HCT116 (cell line): ENCODE measurements at regions not wholly inside any gene's neighbourhood (a gene's known extent, or its start where the extent isn't known, plus 50 kb on each side); places are given as distances from the start of the nearest gene placed in this dataset.

Experiments
- ATAC-seq: fragments of 200-7000 bp; cut with Tn5 transposase; 2 replicates; pipeline ENCODE4 v1.9.1; 2020; ENCODE audit warnings: mild to moderate bottlenecking, moderate library complexity
- BruUV-seq: library from RNA; stranded (reverse); fragments of 400-500 nt; replicated peaks from 2 replicates; lab custom pipeline; 2021; lab: Mats Ljungman, UMichigan
- CTCF ChIA-PET: fragments of 300-600 bp; sonication (Branson Sonifier 250); formaldehyde crosslinking; loops from one replicate; lab custom pipeline; 2021; ENCODE audit warnings: antibody characterized with exemption; lab: Charles Lee
- POLR2A ChIA-PET: fragments of 300-600, 350-600 bp; sonication (Branson Sonifier 250); formaldehyde crosslinking; loops from one replicate; lab custom pipeline; 2021; ENCODE audit warnings: antibody characterized with exemption; lab: Charles Lee
- RAD21 ChIA-PET, 2 experiments: fragments of 300-600 bp; sonication (Branson Sonifier 250); formaldehyde crosslinking; loops; one replicate each; lab custom pipeline; 2023; ENCODE audit warnings: low total read pairs in 2 of 2; ENCODE audit not compliant: uncharacterized antibody in 2 of 2, unreplicated experiment in 2 of 2, low non-redundant PET in 1 of 2; lab: Charles Lee
- DNase-seq: peaks from one replicate; pipeline ENCODE4 v3.0.0-alpha.2; 2010; ENCODE audit warnings: low read depth, low spot score
- H2AFZ ChIP-seq: fragments of 200-600 bp; shearing (Covaris generic), sonication (generic); 2 replicates; pipeline ENCODE4 v1.6.1; 2017; ENCODE audit warnings: low read depth, mixed run types, mixed read lengths, antibody characterized with exemption, low read length; ENCODE audit not compliant: poor library complexity, severe bottlenecking
- H3K27ac ChIP-seq: 2 replicates; pipeline ENCODE4 v1.5.1; 2012; ENCODE audit warnings: low read depth, low read length
- H3K27me3 ChIP-seq: fragments of 200-600 bp; sonication (generic); 2 replicates; pipeline ENCODE4 v1.6.1; 2016; ENCODE audit warnings: mixed run types, low read length, mixed read lengths; ENCODE audit not compliant: insufficient read depth
- H3K36me3 ChIP-seq, 2 experiments: fragments of 200-500 bp in 1 of 2; fragments of 200-600 bp in 1 of 2; sonication (Bioruptor generic) in 1 of 2; sonication (generic) in 1 of 2; 2 replicates each; pipeline versions ENCODE4 v1.5.1 to v1.6.1; 2014 to 2016; ENCODE audit warnings: low read length in 2 of 2, inconsistent platforms in 1 of 2, mixed read lengths in 1 of 2, mixed run types in 1 of 2; ENCODE audit not compliant: insufficient read depth in 2 of 2, control insufficient read depth in 1 of 2
- H3K4me1 ChIP-seq, 2 experiments: fragments of 200-600 bp in 1 of 2; sonication (generic) in 1 of 2; 2 replicates each; pipeline versions ENCODE4 v1.5.1 to v1.6.1; 2012 to 2017; ENCODE audit warnings: low read length in 2 of 2, inconsistent platforms in 1 of 2, mild to moderate bottlenecking in 1 of 2, mixed read lengths in 1 of 2, mixed run types in 1 of 2, moderate library complexity in 1 of 2; ENCODE audit not compliant: insufficient read depth in 2 of 2, control insufficient read depth in 1 of 2
- H3K4me2 ChIP-seq: fragments of 200-600 bp; sonication (generic); 2 replicates; pipeline ENCODE4 v1.6.1; 2017; ENCODE audit warnings: mixed run types, low read length, mixed read lengths
- H3K4me3 ChIP-seq, 2 experiments: fragments of 200-600 bp in 1 of 2; sonication (generic) in 1 of 2; replicated peaks in 1 of 2; 2 replicates each; pipeline ENCODE4 v1.5.1; 2011 to 2016; ENCODE audit warnings: low read length in 2 of 2, control low read depth in 1 of 2, low read depth in 1 of 2, mild to moderate bottlenecking in 1 of 2, mixed read lengths in 1 of 2, mixed run types in 1 of 2
- H3K79me2 ChIP-seq: fragments of 200-600 bp; sonication (generic); 2 replicates; pipeline ENCODE4 v1.6.1; 2017; ENCODE audit warnings: mild to moderate bottlenecking, mixed run types, low read length, moderate library complexity, mixed read lengths; ENCODE audit not compliant: insufficient read depth
- H3K9ac ChIP-seq: fragments of 200-600 bp; sonication (generic); 2 replicates; pipeline ENCODE4 v1.6.1; 2016; ENCODE audit warnings: low read length, mixed read lengths
- H3K9me2 ChIP-seq: fragments of 200-600 bp; sonication (generic), shearing (Covaris generic); 2 replicates; pipeline ENCODE4 v1.6.1; 2017; ENCODE audit warnings: mixed run types, mild to moderate bottlenecking, moderate library complexity; ENCODE audit not compliant: insufficient read depth
- H3K9me3 ChIP-seq, 2 experiments: fragments of 200-500 bp in 1 of 2; fragments of 200-600 bp in 1 of 2; sonication (Bioruptor generic) in 1 of 2; sonication (generic) in 1 of 2; 2 replicates each; pipeline ENCODE4 v1.6.1; 2014 to 2017; ENCODE audit warnings: low read length in 2 of 2, mixed read lengths in 2 of 2, inconsistent platforms in 1 of 2, low read depth in 1 of 2, mild to moderate bottlenecking in 1 of 2, mixed run types in 1 of 2, moderate library complexity in 1 of 2; ENCODE audit not compliant: control insufficient read depth in 1 of 2, insufficient read depth in 1 of 2
- H4K20me1 ChIP-seq: fragments of 200-600 bp; sonication (generic), shearing (Covaris generic); 2 replicates; pipeline ENCODE4 v1.6.1; 2017; ENCODE audit warnings: mixed run types, mild to moderate bottlenecking, moderate library complexity; ENCODE audit not compliant: insufficient read depth
- ELF1 ChIP-seq: IDR thresholded peaks from 2 replicates; pipeline ENCODE4 v1.6.1; 2012; ENCODE audit warnings: low read depth, borderline replicate concordance
- EZH2 ChIP-seq: fragments of 200-600 bp; sonication (generic); IDR thresholded peaks from 2 replicates; pipeline ENCODE4 v1.6.1; 2017; ENCODE audit warnings: antibody characterized with exemption, mixed run types
- EZH2phosphoT487 ChIP-seq: fragments of 200-600 bp; IDR thresholded peaks from 2 replicates; pipeline ENCODE4 v1.6.1; 2018; ENCODE audit warnings: antibody characterized with exemption, borderline replicate concordance
- JUND ChIP-seq: IDR thresholded peaks from 2 replicates; pipeline ENCODE4 v1.6.1; 2012
- POLR2A ChIP-seq: IDR thresholded peaks from 2 replicates; pipeline ENCODE4 v1.7.0; 2011; ENCODE audit warnings: borderline replicate concordance; ENCODE audit not compliant: insufficient read depth, insufficient read length; ENCODE audit errors: extremely low read depth
- POLR2AphosphoS5 ChIP-seq: IDR thresholded peaks from 2 replicates; pipeline ENCODE4 v1.6.1; 2011; ENCODE audit warnings: mild to moderate bottlenecking, low read depth, low read length, moderate library complexity
- SRF ChIP-seq: IDR thresholded peaks from 2 replicates; pipeline ENCODE4 v1.6.1; 2012; ENCODE audit warnings: low read depth
- YY1 ChIP-seq: IDR thresholded peaks from 2 replicates; pipeline ENCODE4 v1.6.1; 2011; ENCODE audit warnings: low read length, low read depth, moderate library complexity, mild to moderate bottlenecking; ENCODE audit not compliant: insufficient replicate concordance; ENCODE audit errors: extremely low read depth
- ZFX ChIP-seq: fragments of 450-650 bp; IDR thresholded peaks from 2 replicates; pipeline ENCODE4 v1.6.1; 2017
- ZNF274 ChIP-seq: fragments of 200-500 bp; sonication (Bioruptor generic); IDR thresholded peaks from 2 replicates; pipeline ENCODE4 v1.6.1; 2014; ENCODE audit warnings: mild to moderate bottlenecking, low read depth, low read length, inconsistent platforms
- intact Hi-C: fragments of 100-400 bp; cut with micrococcal nuclease; formaldehyde crosslinking; loops from 2 replicates; pipeline ENCODE4 v1.10.0; 2022
- TF ChIP-seq, protein P1 (sequence below), 3 experiments: fragments of 200-600 bp in 1 of 3; sonication (generic) in 1 of 3; IDR thresholded peaks in 2 of 3; conservative IDR thresholded peaks in 1 of 3; 2 replicates each; pipeline ENCODE4 v1.5.1; 2012 to 2017; ENCODE audit warnings: low read depth in 2 of 3, low read length in 2 of 3, antibody characterized with exemption in 1 of 3, borderline replicate concordance in 1 of 3, control low read depth in 1 of 3, mild to moderate bottlenecking in 1 of 3, mixed read lengths in 1 of 3, mixed run types in 1 of 3, moderate library complexity in 1 of 3; ENCODE audit not compliant: insufficient read depth in 1 of 3
- TF ChIP-seq, protein P2 (sequence below): IDR thresholded peaks from 2 replicates; pipeline ENCODE4 v1.6.1; 2011; ENCODE audit warnings: mild to moderate bottlenecking, low read length, moderate library complexity; ENCODE audit not compliant: insufficient replicate concordance; ENCODE audit errors: extremely low read depth

DNA sequence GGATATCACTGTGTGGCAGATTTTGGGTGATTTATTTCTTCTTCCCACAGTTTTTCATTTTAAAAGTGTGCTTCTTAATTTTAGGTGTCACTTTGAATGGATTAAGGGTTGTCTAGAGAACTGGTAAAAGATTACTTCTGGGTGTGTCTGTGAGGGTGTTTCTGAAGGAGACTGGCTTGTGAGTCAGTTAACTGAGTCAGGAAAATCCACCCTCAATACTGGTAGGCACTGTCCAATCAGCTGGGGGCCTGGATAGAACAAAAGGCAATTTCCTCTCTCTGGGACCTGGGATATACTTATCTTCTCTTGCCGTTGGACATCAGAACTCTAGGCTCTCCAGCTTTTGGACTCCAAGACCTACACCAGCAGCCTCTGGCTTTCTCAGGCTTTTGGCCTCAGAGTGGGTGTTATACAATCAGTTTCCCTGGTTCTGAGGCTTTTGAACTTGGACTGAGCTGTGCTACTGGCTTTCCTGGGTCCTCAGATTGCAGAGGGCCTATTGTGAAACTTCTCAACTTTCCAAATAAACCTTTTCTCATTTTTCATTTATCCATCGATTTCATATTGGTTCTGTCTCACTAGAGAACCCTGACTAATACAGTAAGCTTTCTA, 413.1 kb downstream of the GBA3 start:
- H3K4me3 ChIP-seq: no peak overlapping the region
- H3K9me2 ChIP-seq: no peaks in the 10 kb centered on the region
- intact Hi-C loops: no loop called here
- no peaks in the 10 kb centered on the region for H3K4me1 ChIP-seq
- no peak overlapping the region for H3K27ac ChIP-seq
- peaks cover 0 to 7% of the 10 kb centered on the region in 2 experiments; a peak in 2 of 4 replicates for H3K9me3 ChIP-seq
- ATAC-seq (no peak), DNase-seq (no peak)
- ChIA-PET POLR2A (no interaction called here), RAD21 (no interaction called here), CTCF (no interaction called here)
- H3K79me2 ChIP-seq: no peaks in the 10 kb centered on the region
- no peaks in the 10 kb centered on the region for H4K20me1 ChIP-seq
- H3K9ac ChIP-seq: no peak overlapping the region
- H3K27me3 ChIP-seq: no peaks in the 10 kb centered on the region
- H2AFZ ChIP-seq: no peak overlapping the region
- TF ChIP-seq YY1 (no peak), EZH2phosphoT487 (no peak), SRF (no peak), ZNF274 (no peak), JUND (no peak), ZFX (no peak), EZH2 (no peak), ELF1 (no peak), POLR2AphosphoS5 (no peak), POLR2A (no peak)
- TF ChIP-seq, protein P1, sequence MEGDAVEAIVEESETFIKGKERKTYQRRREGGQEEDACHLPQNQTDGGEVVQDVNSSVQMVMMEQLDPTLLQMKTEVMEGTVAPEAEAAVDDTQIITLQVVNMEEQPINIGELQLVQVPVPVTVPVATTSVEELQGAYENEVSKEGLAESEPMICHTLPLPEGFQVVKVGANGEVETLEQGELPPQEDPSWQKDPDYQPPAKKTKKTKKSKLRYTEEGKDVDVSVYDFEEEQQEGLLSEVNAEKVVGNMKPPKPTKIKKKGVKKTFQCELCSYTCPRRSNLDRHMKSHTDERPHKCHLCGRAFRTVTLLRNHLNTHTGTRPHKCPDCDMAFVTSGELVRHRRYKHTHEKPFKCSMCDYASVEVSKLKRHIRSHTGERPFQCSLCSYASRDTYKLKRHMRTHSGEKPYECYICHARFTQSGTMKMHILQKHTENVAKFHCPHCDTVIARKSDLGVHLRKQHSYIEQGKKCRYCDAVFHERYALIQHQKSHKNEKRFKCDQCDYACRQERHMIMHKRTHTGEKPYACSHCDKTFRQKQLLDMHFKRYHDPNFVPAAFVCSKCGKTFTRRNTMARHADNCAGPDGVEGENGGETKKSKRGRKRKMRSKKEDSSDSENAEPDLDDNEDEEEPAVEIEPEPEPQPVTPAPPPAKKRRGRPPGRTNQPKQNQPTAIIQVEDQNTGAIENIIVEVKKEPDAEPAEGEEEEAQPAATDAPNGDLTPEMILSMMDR (IDR thresholded peaks at IDR 0.05 in 2 of 3, conservative IDR thresholded peaks at IDR 0.05 in 1 of 3; ENCODE audit: borderline replicate concordance in 1 of 3, insufficient read depth in 1 of 3, low read depth in 2 of 3, low read length in 2 of 3): no peak
- TF ChIP-seq, protein P2, sequence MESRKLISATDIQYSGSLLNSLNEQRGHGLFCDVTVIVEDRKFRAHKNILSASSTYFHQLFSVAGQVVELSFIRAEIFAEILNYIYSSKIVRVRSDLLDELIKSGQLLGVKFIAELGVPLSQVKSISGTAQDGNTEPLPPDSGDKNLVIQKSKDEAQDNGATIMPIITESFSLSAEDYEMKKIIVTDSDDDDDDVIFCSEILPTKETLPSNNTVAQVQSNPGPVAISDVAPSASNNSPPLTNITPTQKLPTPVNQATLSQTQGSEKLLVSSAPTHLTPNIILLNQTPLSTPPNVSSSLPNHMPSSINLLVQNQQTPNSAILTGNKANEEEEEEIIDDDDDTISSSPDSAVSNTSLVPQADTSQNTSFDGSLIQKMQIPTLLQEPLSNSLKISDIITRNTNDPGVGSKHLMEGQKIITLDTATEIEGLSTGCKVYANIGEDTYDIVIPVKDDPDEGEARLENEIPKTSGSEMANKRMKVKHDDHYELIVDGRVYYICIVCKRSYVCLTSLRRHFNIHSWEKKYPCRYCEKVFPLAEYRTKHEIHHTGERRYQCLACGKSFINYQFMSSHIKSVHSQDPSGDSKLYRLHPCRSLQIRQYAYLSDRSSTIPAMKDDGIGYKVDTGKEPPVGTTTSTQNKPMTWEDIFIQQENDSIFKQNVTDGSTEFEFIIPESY: no peak
- H3K4me2 ChIP-seq: no peak overlapping the region
- H3K36me3 ChIP-seq: no peaks in the 10 kb centered on the region
- BruUV-seq: no TSS peak
